ENCODE measurements at regions not wholly inside any gene's neighbourhood (a gene's known extent, or its start where the extent isn't known, plus 50 kb on each side); places are given as distances from the start of the nearest gene placed in this dataset.

DNA sequence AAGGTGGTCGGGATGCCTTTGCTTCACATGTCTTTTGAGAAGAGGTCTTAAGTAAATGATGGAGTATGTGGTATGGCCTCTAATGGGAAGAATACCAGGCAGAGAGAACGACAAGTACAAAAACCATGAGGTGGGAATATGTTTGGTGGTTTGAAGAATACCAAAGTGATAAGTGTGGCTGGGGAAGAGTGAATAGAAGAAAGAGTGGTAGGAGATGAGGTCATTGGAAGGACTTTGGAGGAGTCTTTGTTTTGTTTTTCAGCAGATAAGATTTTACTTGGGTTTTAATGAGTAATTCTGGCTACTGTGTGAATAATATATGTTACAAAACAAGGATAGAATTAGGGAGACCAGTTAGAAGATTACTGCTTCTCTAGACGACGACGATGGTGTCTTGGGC is 515.4 kb downstream of the RAB38 start:
- TF ChIP-seq TCF7 (CRISPR knock-in tag; IDR thresholded peaks at IDR 0.05; ENCODE audit: low read depth) (no peak), ELF4 (CRISPR knock-in tag; IDR thresholded peaks at IDR 0.05; ENCODE audit: low read depth) (no peak), NR3C1 (CRISPR knock-in tag; conservative IDR thresholded peaks at IDR 0.05; ENCODE audit: low read depth) (no peak), NR2C2 (CRISPR knock-in tag; IDR thresholded peaks at IDR 0.05) (no peak), TEAD1 (CRISPR knock-in tag; IDR thresholded peaks at IDR 0.05) (no peak), CREB1 (CRISPR knock-in tag; IDR thresholded peaks at IDR 0.05) (no peak), ZNF232 (CRISPR knock-in tag; IDR thresholded peaks at IDR 0.05) (no peak), ETV6 (CRISPR knock-in tag; IDR thresholded peaks at IDR 0.05) (no peak)
- TF ChIP-seq, protein P1, sequence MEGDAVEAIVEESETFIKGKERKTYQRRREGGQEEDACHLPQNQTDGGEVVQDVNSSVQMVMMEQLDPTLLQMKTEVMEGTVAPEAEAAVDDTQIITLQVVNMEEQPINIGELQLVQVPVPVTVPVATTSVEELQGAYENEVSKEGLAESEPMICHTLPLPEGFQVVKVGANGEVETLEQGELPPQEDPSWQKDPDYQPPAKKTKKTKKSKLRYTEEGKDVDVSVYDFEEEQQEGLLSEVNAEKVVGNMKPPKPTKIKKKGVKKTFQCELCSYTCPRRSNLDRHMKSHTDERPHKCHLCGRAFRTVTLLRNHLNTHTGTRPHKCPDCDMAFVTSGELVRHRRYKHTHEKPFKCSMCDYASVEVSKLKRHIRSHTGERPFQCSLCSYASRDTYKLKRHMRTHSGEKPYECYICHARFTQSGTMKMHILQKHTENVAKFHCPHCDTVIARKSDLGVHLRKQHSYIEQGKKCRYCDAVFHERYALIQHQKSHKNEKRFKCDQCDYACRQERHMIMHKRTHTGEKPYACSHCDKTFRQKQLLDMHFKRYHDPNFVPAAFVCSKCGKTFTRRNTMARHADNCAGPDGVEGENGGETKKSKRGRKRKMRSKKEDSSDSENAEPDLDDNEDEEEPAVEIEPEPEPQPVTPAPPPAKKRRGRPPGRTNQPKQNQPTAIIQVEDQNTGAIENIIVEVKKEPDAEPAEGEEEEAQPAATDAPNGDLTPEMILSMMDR (IDR thresholded peaks at IDR 0.05) = no peak
- TF ChIP-seq, protein P2, sequence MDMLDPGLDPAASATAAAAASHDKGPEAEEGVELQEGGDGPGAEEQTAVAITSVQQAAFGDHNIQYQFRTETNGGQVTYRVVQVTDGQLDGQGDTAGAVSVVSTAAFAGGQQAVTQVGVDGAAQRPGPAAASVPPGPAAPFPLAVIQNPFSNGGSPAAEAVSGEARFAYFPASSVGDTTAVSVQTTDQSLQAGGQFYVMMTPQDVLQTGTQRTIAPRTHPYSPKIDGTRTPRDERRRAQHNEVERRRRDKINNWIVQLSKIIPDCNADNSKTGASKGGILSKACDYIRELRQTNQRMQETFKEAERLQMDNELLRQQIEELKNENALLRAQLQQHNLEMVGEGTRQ (CRISPR knock-in tag; IDR thresholded peaks at IDR 0.05) = no peak
- TF ChIP-seq, protein P3, sequence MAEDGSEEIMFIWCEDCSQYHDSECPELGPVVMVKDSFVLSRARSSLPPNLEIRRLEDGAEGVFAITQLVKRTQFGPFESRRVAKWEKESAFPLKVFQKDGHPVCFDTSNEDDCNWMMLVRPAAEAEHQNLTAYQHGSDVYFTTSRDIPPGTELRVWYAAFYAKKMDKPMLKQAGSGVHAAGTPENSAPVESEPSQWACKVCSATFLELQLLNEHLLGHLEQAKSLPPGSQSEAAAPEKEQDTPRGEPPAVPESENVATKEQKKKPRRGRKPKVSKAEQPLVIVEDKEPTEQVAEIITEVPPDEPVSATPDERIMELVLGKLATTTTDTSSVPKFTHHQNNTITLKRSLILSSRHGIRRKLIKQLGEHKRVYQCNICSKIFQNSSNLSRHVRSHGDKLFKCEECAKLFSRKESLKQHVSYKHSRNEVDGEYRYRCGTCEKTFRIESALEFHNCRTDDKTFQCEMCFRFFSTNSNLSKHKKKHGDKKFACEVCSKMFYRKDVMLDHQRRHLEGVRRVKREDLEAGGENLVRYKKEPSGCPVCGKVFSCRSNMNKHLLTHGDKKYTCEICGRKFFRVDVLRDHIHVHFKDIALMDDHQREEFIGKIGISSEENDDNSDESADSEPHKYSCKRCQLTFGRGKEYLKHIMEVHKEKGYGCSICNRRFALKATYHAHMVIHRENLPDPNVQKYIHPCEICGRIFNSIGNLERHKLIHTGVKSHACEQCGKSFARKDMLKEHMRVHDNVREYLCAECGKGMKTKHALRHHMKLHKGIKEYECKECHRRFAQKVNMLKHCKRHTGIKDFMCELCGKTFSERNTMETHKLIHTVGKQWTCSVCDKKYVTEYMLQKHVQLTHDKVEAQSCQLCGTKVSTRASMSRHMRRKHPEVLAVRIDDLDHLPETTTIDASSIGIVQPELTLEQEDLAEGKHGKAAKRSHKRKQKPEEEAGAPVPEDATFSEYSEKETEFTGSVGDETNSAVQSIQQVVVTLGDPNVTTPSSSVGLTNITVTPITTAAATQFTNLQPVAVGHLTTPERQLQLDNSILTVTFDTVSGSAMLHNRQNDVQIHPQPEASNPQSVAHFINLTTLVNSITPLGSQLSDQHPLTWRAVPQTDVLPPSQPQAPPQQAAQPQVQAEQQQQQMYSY (CRISPR knock-in tag; IDR thresholded peaks at IDR 0.05) = no peak
- TF ChIP-seq, protein P4, sequence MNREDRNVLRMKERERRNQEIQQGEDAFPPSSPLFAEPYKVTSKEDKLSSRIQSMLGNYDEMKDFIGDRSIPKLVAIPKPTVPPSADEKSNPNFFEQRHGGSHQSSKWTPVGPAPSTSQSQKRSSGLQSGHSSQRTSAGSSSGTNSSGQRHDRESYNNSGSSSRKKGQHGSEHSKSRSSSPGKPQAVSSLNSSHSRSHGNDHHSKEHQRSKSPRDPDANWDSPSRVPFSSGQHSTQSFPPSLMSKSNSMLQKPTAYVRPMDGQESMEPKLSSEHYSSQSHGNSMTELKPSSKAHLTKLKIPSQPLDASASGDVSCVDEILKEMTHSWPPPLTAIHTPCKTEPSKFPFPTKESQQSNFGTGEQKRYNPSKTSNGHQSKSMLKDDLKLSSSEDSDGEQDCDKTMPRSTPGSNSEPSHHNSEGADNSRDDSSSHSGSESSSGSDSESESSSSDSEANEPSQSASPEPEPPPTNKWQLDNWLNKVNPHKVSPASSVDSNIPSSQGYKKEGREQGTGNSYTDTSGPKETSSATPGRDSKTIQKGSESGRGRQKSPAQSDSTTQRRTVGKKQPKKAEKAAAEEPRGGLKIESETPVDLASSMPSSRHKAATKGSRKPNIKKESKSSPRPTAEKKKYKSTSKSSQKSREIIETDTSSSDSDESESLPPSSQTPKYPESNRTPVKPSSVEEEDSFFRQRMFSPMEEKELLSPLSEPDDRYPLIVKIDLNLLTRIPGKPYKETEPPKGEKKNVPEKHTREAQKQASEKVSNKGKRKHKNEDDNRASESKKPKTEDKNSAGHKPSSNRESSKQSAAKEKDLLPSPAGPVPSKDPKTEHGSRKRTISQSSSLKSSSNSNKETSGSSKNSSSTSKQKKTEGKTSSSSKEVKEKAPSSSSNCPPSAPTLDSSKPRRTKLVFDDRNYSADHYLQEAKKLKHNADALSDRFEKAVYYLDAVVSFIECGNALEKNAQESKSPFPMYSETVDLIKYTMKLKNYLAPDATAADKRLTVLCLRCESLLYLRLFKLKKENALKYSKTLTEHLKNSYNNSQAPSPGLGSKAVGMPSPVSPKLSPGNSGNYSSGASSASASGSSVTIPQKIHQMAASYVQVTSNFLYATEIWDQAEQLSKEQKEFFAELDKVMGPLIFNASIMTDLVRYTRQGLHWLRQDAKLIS (CRISPR knock-in tag; IDR thresholded peaks at IDR 0.05; ENCODE audit: borderline replicate concordance) = no peak
- TF ChIP-seq, protein P5, sequence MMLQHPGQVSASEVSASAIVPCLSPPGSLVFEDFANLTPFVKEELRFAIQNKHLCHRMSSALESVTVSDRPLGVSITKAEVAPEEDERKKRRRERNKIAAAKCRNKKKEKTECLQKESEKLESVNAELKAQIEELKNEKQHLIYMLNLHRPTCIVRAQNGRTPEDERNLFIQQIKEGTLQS (CRISPR knock-in tag; conservative IDR thresholded peaks at IDR 0.05) = no peak
